SK-N-SH (cell line): ENCODE measurements at regions not wholly inside any gene's neighbourhood (a gene's known extent, or its start where the extent isn't known, plus 50 kb on each side); places are given as distances from the start of the nearest gene placed in this dataset.

Experiments used
- CTCF ChIP-seq: fragments of 200-600 bp; sonication (generic); IDR thresholded peaks from 2 replicates; pipeline ENCODE4 v1.6.1; 2017; ENCODE audit warnings: antibody characterized with exemption, mild to moderate bottlenecking, moderate library complexity
- EZH2phosphoT487 ChIP-seq: fragments of 200-600 bp; sonication (generic); IDR thresholded peaks from 2 replicates; pipeline ENCODE4 v1.6.1; 2017; ENCODE audit warnings: low read depth, mixed run types, mild to moderate bottlenecking, antibody characterized with exemption, moderate library complexity, borderline replicate concordance
- FOXM1 ChIP-seq: IDR thresholded peaks from 2 replicates; pipeline ENCODE4 v1.4.0; 2012; ENCODE audit warnings: low read depth, mild to moderate bottlenecking

- no peak for TF ChIP-seq CTCF
- no peak for TF ChIP-seq EZH2phosphoT487
- TF ChIP-seq FOXM1 = no peak
Observed at GRCh38 chr5:116813356-116813755, 238.7 kb upstream of the SEMA6A start.
